NB4 (cell line): ENCODE measurements at regions not wholly inside any gene's neighbourhood (a gene's known extent, or its start where the extent isn't known, plus 50 kb on each side); places are given as distances from the start of the nearest gene placed in this dataset.

Source experiments
- CTCF ChIP-seq: IDR thresholded peaks from one replicate; pipeline ENCODE4 v1.5.1; 2012; ENCODE audit warnings: low read depth, low read length
- MAX ChIP-seq: IDR thresholded peaks from 2 replicates; pipeline ENCODE4 v1.6.1; 2011; ENCODE audit warnings: low read depth, low read length
- MYC ChIP-seq: IDR thresholded peaks from 2 replicates; pipeline ENCODE4 v1.6.1; 2011; ENCODE audit warnings: low read depth, low read length
- POLR2A ChIP-seq: IDR thresholded peaks from 2 replicates; pipeline ENCODE4 v1.6.1; 2011; ENCODE audit warnings: mild to moderate bottlenecking; ENCODE audit not compliant: insufficient read length; ENCODE audit errors: extremely low read depth

GRCh38 chr11:128212324-128212723, 375.0 kb downstream of the ETS1 start:
- TF ChIP-seq MAX (no peak), CTCF (no peak), POLR2A (no peak), MYC (no peak)
